SH-SY5Y (cell line): ENCODE measurements at regions not wholly inside any gene's neighbourhood (a gene's known extent, or its start where the extent isn't known, plus 50 kb on each side); places are given as distances from the start of the nearest gene placed in this dataset.

Experiments used
- GATA2 ChIP-seq: IDR thresholded peaks from 2 replicates; pipeline ENCODE4 v1.6.1; 2011; ENCODE audit warnings: mild to moderate bottlenecking, low read depth, low read length
- GATA3 ChIP-seq: IDR thresholded peaks from 2 replicates; pipeline ENCODE4 v1.6.1; 2011; ENCODE audit warnings: low read depth, mild to moderate bottlenecking, low read length, moderate library complexity

- TF ChIP-seq GATA2 (no peak), GATA3 (no peak)
Measured at GRCh38 chr3:135310317-135310716, 515.3 kb downstream of the EPHB1 start.

GRCh38 chr3:135311699-135312098 lies 516.6 kb downstream of the EPHB1 start:
- TF ChIP-seq GATA3: no peak
- no peak for TF ChIP-seq GATA2

GRCh38 chr3:135314237-135314636 lies 519.2 kb downstream of the EPHB1 start:
- TF ChIP-seq GATA3: no peak
- no peak for TF ChIP-seq GATA2

- TF ChIP-seq GATA2 (no peak), GATA3 (no peak)
Measured at GRCh38 chr3:135324301-135324700, 529.2 kb downstream of the EPHB1 start.

GRCh38 chr3:135325096-135325495 lies 530.0 kb downstream of the EPHB1 start:
- TF ChIP-seq GATA2: no peak

- no peak for TF ChIP-seq GATA3
Measured at GRCh38 chr3:135325726-135326235, 530.7 kb downstream of the EPHB1 start.

GRCh38 chr3:135326851-135327250 lies 531.8 kb downstream of the EPHB1 start:
- TF ChIP-seq GATA3: no peak
- no peak for TF ChIP-seq GATA2

GRCh38 chr3:135328036-135328435 lies 533.0 kb downstream of the EPHB1 start:
- no peak for TF ChIP-seq GATA2
- no peak for TF ChIP-seq GATA3

- TF ChIP-seq GATA3 (no peak), GATA2 (no peak)
Measured at GRCh38 chr3:135329479-135329878, 534.4 kb downstream of the EPHB1 start.

GRCh38 chr3:135337192-135337591 lies 542.1 kb downstream of the EPHB1 start:
- TF ChIP-seq GATA3 (no peak), GATA2 (no peak)

GRCh38 chr3:135348690-135349089 lies 553.6 kb downstream of the EPHB1 start:
- TF ChIP-seq GATA3 (no peak), GATA2 (no peak)

- TF ChIP-seq GATA3 (no peak), GATA2 (no peak)
Measured at GRCh38 chr3:135349254-135349948, 554.3 kb downstream of the EPHB1 start.

- no peak for TF ChIP-seq GATA2
- TF ChIP-seq GATA3: no peak
Measured at GRCh38 chr3:135352213-135352612, 557.2 kb downstream of the EPHB1 start.

GRCh38 chr3:135362889-135363288 lies 567.8 kb downstream of the EPHB1 start:
- TF ChIP-seq GATA2 (no peak), GATA3 (no peak)

- TF ChIP-seq GATA2 (no peak), GATA3 (no peak)
Measured at GRCh38 chr3:135364676-135365075, 569.6 kb downstream of the EPHB1 start.

GRCh38 chr3:135366816-135367215 lies 571.8 kb downstream of the EPHB1 start:
- TF ChIP-seq GATA3: no peak
- TF ChIP-seq GATA2: no peak
